ENCODE measurements at regions not wholly inside any gene's neighbourhood (a gene's known extent, or its start where the extent isn't known, plus 50 kb on each side); places are given as distances from the start of the nearest gene placed in this dataset.

DNA sequence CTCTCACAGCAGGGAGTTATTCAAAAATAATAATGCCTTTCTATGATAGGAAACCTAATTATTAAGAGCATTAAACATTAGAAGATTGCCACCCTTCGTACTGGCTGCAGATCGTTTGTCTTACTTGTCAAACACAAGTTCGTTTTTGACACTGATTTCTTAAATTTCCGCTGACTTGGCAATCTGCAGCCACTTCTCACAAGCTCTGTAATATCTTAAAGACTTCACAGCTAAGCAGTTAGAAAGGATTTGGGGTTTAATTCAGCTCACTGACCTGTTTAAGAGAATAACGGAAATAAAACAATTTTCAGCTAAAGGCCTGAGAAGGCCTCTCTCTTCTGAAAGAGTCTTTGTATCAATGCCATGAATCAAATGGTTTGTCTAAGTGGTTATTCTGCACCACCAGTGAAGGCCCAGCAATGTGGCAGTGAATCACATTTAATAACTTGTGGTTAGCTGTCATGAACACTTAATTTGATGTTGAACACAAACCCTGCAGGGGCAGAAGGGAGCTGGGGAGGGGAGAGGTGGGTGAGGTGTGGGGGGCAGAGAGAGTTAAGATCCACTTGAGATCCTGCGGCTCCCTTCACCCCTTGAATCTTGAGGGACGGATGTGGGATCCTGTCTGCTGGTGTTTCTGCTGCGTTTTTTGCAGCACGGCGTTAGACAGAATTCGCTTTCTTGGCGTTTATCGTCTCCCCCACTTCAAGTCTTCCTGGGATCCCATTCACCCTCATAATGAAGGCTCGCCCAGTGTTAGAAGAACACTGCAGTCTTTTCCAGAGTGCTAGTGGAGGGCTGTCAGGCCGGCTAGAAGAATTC, 145.4 kb upstream of the SATB2 start:
- H3K4me3 ChIP-seq: no peak overlapping the region
- no peaks in the 10 kb centered on the region for H3K4me1 ChIP-seq
- H3K36me3 ChIP-seq: no peaks in the 10 kb centered on the region
- peaks cover 0 to 3% of the 10 kb centered on the region in 2 donors for H3K27me3 ChIP-seq
- TF ChIP-seq POLR2A (IDR thresholded peaks at IDR 0.05) (no peak), POLR2AphosphoS5 (IDR thresholded peaks at IDR 0.05) (no peak)
- TF ChIP-seq, protein P1, sequence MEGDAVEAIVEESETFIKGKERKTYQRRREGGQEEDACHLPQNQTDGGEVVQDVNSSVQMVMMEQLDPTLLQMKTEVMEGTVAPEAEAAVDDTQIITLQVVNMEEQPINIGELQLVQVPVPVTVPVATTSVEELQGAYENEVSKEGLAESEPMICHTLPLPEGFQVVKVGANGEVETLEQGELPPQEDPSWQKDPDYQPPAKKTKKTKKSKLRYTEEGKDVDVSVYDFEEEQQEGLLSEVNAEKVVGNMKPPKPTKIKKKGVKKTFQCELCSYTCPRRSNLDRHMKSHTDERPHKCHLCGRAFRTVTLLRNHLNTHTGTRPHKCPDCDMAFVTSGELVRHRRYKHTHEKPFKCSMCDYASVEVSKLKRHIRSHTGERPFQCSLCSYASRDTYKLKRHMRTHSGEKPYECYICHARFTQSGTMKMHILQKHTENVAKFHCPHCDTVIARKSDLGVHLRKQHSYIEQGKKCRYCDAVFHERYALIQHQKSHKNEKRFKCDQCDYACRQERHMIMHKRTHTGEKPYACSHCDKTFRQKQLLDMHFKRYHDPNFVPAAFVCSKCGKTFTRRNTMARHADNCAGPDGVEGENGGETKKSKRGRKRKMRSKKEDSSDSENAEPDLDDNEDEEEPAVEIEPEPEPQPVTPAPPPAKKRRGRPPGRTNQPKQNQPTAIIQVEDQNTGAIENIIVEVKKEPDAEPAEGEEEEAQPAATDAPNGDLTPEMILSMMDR (IDR thresholded peaks at IDR 0.05): no peak
- H3K9me3 ChIP-seq: no peaks in the 10 kb centered on the region
- no peak for DNase-seq (ENCODE audit: low spot score in 2 of 2)
- no peak overlapping the region for H3K27ac ChIP-seq
- intact Hi-C loops (cut with DNase I; ENCODE audit: low total_unique reads): no loop called here

DNA sequence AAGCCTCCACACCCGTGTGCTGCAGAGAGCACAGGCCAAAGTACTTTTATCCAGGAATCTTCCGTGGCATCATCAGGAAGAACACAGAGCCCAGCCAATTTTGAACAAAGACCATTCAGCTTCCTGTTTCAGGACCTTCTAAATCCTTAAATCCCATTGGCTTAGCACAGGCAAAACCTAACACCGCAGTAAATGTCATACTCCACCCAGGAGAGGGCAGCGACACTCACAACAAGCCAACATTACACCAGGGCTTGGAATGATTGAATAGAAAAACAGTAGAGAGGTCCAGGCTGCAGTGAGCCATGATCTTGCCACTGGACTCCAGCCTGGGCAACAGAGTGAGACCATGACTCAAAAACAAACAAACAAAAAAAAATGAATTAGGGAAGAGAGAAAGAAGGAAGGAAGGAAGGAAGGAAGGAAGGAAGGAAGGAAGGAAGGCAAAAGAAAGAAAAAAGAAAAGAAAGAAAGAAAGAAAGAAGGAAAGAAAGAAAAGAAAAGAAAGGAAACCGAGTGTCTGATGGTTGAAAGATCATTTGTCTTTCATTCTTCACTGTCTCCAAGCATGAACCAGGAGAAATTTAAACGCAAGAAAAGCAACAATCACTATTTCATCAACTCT, 144.6 kb upstream of the SATB2 start:
- DNase-seq (ENCODE audit: low spot score in 2 of 2): no peak
- Histone ChIP-seq H3K27ac (no peak overlapping the region), H3K4me3 (no peak overlapping the region), H3K27me3 (peaks cover 0 to 3% of the 10 kb centered on the region in 2 donors), H3K36me3 (no peaks in the 10 kb centered on the region), H3K9me3 (no peaks in the 10 kb centered on the region), H3K4me1 (no peaks in the 10 kb centered on the region)
- TF ChIP-seq POLR2A (IDR thresholded peaks at IDR 0.05) (no peak), POLR2AphosphoS5 (IDR thresholded peaks at IDR 0.05) (no peak)
- TF ChIP-seq, protein P1 (IDR thresholded peaks at IDR 0.05): no peak
- intact Hi-C loops (cut with DNase I; ENCODE audit: low total_unique reads): no loop called here

DNA sequence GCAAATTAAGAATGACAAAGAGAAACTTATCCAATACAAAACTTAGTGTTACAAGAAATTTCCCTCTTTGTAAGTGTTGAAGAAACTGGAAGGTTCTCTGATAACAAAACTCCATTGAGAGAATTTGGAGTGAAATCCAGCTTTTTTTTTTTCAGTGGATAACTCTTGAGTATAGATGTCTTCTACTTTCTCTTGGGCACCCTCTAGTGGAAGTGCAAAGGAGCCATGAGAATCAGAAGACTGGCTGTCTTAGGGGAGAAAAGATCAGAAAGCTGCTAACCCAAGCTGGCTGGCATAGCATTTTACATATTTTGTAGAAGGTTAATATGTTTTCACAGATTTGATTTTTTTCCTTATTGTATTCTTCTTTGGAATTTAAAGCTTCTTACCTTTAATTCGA, 138.8 kb upstream of the SATB2 start:
- H3K4me3 ChIP-seq: no peak overlapping the region
- no peaks in the 10 kb centered on the region for H3K36me3 ChIP-seq
- TF ChIP-seq POLR2AphosphoS5 (IDR thresholded peaks at IDR 0.05) (no peak), POLR2A (IDR thresholded peaks at IDR 0.05) (no peak)
- TF ChIP-seq, protein P1 (IDR thresholded peaks at IDR 0.05): no peak
- H3K27me3 ChIP-seq: no peaks in the 10 kb centered on the region
- H3K27ac ChIP-seq: no peak overlapping the region
- no peaks in the 10 kb centered on the region for H3K9me3 ChIP-seq
- intact Hi-C loops (cut with DNase I; ENCODE audit: low total_unique reads): no loop called here
- H3K4me1 ChIP-seq: no peaks in the 10 kb centered on the region
- no peak for DNase-seq (ENCODE audit: low spot score in 2 of 2)

DNA sequence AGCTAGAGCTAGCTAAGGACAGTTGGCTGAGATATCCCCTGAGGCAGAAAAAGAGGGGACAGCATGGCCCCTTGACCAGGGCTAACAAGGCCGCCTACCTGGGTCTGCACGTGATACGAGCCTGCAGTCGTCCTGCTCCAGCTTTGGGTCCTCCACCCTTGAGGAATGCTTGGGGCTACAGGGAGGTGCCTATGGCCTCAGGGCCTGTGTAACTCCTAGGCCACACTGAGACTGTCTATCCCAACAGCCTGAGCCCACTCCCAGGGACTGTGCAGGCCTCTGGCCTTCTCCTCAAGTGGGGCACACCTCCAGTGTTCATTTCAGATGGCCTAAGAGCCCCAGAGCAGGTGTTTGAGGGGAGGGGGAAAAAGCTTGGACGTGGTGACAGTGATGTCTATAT, 136.7 kb upstream of the SATB2 start:
- Histone ChIP-seq H3K4me3 (no peak overlapping the region), H3K27ac (no peak overlapping the region), H3K9me3 (no peaks in the 10 kb centered on the region), H3K36me3 (no peaks in the 10 kb centered on the region), H3K4me1 (no peaks in the 10 kb centered on the region), H3K27me3 (no peaks in the 10 kb centered on the region)
- intact Hi-C loops (cut with DNase I; ENCODE audit: low total_unique reads): no loop called here
- no peak for DNase-seq (ENCODE audit: low spot score in 2 of 2)
- TF ChIP-seq, protein P1 (IDR thresholded peaks at IDR 0.05): no peak

DNA sequence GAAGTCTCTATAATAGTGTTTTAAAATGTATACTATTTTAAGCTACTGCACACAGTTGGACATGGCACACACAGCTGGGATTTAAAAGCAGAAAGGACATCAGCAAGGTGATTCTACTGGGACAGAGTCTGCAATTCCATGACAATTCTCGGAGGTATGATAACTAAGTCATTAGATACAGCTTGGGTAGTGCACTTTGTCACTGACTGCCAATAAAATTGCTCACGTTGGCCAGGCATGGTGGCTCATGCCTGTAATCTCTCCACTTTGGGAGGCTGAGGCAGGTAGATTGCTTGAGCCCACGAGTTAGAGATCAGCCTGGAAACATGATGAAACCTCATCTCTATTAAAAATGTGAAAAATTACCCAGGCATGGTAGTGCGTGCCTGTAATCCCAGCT, 134.1 kb upstream of the SATB2 start:
- Histone ChIP-seq H3K27ac (no peak overlapping the region), H3K27me3 (no peaks in the 10 kb centered on the region), H3K36me3 (no peaks in the 10 kb centered on the region), H3K9me3 (no peaks in the 10 kb centered on the region), H3K4me1 (no peaks in the 10 kb centered on the region), H3K4me3 (no peak overlapping the region)
- DNase-seq (ENCODE audit: low spot score in 2 of 2): no peak
- TF ChIP-seq, protein P1 (IDR thresholded peaks at IDR 0.05): no peak
- TF ChIP-seq POLR2A (IDR thresholded peaks at IDR 0.05) (no peak), POLR2AphosphoS5 (IDR thresholded peaks at IDR 0.05) (no peak)
- intact Hi-C loops (cut with DNase I; ENCODE audit: low total_unique reads): no loop called here
